ENCODE measurements at regions not wholly inside any gene's neighbourhood (a gene's known extent, or its start where the extent isn't known, plus 50 kb on each side); places are given as distances from the start of the nearest gene placed in this dataset.
"Not testable (repeated sequence)": the region's sequence is repeated elsewhere in the genome, so short reads cannot be mapped to it uniquely, and the experiment has no call there.

DNA sequence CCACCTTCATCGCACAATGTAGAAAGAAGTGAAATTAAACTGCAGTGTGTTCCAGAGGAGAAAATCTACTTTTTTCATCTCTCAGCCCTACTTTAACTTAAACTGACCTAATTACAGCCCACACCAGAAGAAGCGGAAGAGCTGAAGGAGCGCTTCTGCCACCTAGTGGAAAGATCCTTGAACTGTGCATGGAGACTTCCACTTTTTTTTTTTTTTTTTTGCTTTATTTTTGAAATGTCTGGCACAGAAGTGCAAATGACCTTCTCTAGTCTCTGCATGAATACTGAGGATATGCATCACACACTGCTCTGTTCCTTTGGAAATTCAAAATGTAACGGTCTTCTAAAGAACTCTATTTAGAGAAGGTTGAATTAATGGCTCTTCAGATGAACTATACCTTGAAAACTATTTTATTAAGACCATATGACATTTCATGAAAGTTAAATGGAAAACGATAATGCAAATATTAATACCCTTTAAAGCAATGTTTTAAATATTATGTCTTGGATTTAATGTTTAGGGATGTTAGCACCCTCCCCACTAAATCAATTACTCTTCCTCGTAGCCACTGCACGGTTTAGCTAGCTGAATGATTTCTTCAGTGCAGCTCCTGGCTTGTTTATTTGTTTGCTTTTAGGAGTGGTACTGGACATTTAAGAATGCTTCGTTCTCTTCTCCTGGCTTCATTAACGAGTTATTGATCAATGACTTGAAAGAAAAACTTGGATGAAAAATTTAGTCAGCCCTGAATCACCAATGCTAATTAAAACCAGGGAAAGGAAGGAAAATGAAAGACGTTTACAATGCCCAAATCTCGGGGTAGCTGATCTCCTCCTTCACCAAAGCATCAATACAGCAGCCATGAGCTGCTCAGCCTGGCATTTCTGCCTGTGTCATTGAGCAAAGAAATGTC, 569.6 kb upstream of the GJE1 start:
- DNase-seq = peak; percentile 95

GRCh38 chr6:141562186-141562811, 570.4 kb upstream of the GJE1 start:
- peak; percentile 24 for DNase-seq

DNA sequence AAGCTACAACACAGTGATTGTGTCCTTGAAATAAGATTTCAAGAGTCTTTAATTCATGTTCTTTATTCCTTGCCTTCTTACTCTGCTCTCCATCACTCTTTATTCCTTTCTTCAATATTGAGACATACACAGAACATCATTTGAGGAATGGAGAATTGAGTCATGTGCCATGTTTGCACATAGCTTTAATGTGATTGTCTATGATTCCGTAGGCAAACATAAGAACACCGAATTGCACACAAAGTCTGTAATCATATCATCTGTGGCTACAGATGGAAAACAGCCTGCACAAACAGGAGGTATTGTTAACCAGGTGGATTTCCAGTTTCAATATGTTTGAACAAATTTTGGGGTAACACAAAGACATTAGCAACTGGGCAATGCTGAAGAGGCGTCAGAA, 571.6 kb upstream of the GJE1 start:
- DNase-seq = peak; percentile 9

GRCh38 chr6:141552463-141552862, 580.3 kb upstream of the GJE1 start:
- peak; percentile 55 for DNase-seq

DNA sequence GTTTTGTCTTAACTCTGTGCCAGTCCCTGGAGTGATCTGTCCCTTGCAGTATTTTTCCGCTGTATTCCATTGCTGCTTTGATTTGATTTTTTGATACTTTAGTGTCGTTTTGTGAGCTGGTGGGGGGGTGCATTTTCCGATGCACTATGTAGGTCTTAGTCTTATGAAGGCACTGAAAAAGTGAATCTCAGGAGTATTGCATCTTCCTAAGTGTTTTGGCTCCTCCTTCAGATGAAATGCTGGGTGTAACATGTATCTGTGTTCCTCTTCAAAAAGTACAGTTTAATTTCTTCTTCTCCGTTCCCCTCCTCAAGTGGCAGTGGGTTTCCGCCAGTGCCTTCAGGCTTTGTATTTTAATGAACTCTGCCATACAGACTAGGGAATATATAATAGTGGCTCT, 580.7 kb upstream of the GJE1 start:
- no peak for DNase-seq

DNA sequence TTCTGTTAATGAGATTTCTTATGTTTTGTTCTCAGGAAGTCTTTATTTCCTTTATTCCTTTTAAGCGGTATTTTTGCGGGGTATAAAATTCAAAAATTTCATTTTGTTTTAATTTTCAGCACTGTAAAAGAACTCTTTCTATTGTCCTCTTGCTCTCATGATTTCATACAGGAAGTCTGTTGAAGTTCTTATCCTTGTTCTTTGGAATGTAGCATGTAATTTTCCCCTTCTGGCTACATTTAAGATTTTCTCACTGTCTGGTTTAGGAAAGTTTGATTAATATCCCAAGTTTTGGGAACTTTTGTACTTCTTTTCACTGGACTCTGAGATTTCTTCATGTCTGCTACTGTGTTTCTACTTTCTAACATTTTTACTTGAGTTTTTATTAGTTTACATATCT, 581.4 kb upstream of the GJE1 start:
- DNase-seq = no peak

- no peak for DNase-seq
Measured at GRCh38 chr6:141550471-141550870, 582.3 kb upstream of the GJE1 start.

GRCh38 chr6:141548966-141549365, 583.8 kb upstream of the GJE1 start:
- DNase-seq = no peak

DNA sequence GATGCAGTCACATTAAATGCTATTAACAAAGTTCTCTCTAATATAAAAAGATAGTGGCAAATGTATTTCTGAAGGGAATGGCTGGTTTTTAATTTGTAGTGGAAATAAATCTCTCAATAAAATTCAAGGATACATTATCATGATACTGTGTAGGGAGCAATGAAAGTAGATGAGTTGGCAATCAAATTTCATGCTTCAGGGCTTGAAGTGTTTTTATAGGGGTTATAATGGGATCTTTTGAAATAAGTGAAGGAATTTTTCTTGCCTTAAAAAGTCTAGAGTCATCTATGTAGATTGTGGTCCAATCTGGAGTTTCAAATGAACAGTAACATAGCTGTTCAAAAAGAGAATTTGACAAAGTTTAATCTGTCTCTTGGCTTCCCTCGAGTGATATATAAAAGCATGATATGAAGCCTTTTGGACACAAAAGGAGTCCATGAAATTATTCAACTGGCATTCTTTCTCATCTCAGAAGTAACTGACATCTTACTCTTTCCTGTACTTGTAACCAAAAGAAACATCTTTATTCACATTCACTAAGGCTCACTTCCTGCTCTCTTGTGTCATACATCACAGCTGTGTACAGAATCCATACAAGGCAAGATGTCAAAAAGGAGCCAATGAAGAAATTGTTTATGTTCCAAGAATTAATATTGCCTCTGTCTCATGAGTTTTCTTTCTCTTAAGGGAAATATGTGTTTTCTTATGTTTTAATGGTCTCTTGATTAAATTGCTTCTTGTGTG, 591.0 kb upstream of the GJE1 start:
- DNase-seq = no peak

DNA sequence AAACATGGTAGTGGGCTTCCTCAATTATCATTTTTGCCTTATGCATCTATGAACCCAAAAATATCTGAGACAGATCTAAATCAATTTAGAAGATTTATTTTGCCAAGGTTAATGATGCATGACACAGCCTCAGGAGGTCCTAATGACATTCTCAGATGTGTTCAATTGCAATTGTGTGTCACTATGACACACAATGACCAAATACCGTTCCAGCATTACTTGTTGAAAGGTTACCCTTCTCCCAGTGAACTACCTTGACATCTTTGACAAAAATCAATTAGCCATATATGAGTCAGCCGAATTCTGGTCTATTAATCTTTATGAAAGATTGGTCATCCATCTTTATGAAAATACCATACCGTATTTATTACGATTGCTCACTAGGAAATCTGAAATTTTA, 592.5 kb upstream of the GJE1 start:
- DNase-seq = no peak

DNA sequence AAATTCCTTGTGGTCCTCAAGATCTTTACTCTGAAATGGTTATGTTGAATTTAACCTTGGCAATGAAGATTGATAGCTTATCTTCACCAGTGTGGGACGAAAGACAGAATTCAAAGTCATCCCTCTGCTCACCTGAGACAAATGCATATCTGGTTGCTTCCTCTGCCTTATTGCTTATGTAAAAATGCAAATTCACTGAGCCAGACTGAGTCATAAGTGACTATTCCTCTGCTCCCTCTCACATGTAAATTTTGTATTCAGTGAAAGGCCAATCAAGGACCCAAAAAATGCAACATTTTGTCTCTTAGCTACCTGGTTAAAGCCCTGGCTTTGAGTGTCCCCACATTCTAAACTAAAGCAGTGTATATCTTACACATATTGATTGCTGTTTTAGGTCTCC, 593.1 kb upstream of the GJE1 start:
- no peak for DNase-seq

- no peak for DNase-seq
Measured at GRCh38 chr6:141532211-141532610, 600.5 kb upstream of the GJE1 start.

DNA sequence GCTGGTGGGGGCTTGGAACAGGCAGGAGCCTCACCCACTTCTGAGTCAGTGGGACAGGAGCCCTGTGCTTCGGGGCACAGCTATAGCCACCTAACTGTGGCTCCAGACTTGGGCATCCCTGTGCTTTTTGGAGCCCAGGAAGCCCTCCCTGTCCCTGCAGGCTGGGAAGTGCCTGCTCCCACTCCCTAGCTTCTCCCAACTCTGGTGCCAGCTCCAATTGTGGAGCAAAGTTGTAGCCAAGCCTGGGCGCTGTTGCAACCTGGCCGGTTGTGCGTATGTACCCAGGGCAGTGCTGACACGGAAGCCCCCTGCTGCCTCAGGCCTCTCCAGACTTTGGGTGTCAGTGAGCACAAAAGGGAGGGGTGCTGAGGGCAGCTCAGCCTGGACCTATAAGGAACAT, 601.7 kb upstream of the GJE1 start:
- no peak for DNase-seq

DNA sequence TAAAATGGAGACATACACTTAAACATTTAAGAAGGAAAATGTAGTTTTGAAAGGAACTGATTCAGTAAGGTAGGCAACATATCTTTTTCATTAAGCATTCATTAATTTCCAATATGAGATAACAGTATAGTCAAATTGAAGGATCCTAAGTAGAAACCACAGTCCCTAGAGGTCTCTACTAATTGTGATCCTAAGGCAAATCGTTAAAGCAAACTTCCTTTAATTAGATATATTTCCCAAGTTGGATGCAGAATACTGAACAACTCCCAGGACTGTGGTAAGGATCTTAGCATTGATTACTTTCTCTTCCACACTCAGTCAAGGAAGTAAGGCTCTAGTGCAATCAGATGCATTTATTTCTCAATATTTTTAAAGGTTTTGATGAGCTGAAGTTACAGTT, 604.1 kb upstream of the GJE1 start:
- DNase-seq = no peak

GRCh38 chr6:141526985-141527384, 605.7 kb upstream of the GJE1 start:
- no peak for DNase-seq

DNA sequence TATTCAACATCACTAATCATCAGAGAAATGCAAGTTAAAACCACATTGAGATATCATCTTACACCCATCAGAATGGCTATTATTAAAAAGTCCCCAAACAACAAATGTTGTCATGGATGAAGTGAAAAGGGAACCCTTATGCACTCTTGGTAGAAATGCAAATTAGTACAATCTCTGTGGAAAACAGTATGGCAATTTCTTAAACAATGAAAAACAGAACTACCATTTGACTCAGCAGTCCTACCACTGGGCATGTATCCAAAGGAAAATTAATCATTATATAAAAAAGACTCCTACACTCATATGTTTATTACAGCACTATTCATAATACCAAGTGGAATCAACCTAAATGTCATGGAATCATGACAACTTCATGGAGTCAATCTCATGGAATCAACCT, 611.3 kb upstream of the GJE1 start:
- DNase-seq = no peak

DNA sequence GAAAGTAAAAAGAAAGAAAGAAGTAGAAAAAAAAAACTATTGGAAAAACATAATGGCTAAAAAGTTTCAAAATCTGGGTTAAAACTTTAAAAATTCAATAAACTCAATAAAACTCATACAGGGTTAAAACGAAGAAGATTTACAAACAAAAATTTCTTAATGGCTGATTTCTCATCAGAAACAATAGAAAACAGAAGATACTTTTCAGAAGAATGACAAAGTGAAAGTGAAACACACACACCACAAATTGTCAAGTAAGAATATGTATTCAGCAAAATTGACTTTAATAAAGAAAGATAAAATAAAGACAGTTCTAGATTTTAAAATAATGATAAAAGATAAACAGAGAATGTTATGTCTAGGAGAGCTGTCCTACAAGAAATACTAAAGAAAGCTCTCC, 618.9 kb upstream of the GJE1 start:
- DNase-seq = no peak

GRCh38 chr6:141510803-141511202, 621.9 kb upstream of the GJE1 start:
- no peak for DNase-seq

- DNase-seq = not testable (repeated sequence)
Measured at GRCh38 chr6:141506062-141506461, 626.7 kb upstream of the GJE1 start.

DNA sequence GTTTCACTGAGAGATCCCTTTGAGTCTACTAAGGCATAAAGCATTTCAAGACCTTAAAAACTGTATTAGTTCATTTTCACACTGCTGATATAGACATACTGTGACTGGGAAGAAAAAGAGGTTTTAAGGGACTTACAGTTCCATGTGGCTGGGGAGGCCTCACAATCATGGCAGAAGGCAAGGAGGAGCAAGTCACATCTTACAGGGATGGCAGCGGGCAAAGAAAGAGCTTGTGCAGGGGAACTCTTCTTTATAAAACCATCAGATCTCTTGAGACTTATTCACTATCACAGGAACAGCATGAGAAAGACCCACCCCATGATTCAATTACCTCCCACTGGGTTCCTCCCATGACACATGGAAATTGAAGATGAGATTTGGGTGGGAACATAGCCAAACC, 628.4 kb upstream of the GJE1 start:
- DNase-seq = not testable (repeated sequence)

DNA sequence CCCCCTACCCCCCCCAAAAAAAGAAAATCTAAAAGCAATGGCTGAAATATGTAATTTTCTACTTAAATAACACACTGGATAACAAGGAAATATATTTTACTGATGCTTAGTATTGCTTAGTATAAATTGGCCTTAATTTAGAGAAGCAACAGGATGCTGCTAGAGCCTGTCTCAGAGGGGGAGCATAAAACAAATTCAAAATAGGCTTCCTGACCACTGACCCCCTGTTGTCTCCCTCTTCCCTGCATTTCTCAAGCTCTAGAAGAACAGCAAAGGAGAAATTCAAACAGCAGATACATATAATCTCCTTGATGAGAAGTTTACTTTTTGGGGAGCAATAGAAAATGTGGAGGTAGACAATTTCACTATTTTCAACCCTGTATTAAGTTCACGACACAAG, 631.1 kb upstream of the GJE1 start:
- no peak for DNase-seq

- DNase-seq = no peak
Measured at GRCh38 chr6:141498977-141499376, 633.7 kb upstream of the GJE1 start.

Data from tongue (tissue), 1 donor.